ENCODE measurements at regions not wholly inside any gene's neighbourhood (a gene's known extent, or its start where the extent isn't known, plus 50 kb on each side); places are given as distances from the start of the nearest gene placed in this dataset.
"Not testable (repeated sequence)": the region's sequence is repeated elsewhere in the genome, so short reads cannot be mapped to it uniquely, and the experiment has no call there.

DNA sequence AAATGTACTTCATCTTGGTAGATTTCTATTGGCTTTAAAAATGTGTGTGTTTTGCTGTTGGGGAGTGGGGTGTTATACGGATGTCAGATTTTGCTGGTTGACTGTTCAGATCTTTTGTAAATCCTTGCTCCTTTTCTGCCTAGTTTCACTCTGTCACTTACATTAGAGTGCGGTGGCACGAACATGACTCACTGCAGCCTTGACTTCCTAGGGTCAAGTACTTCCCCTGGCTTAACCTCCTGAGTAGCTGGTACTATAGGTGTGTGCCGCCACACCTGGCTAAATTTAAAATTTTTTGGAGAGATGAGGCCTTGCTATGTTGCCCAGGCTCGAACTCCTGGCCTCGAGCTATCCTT is 54.0 kb downstream of the VPREB1 start:
- TF ChIP-seq, protein P1, sequence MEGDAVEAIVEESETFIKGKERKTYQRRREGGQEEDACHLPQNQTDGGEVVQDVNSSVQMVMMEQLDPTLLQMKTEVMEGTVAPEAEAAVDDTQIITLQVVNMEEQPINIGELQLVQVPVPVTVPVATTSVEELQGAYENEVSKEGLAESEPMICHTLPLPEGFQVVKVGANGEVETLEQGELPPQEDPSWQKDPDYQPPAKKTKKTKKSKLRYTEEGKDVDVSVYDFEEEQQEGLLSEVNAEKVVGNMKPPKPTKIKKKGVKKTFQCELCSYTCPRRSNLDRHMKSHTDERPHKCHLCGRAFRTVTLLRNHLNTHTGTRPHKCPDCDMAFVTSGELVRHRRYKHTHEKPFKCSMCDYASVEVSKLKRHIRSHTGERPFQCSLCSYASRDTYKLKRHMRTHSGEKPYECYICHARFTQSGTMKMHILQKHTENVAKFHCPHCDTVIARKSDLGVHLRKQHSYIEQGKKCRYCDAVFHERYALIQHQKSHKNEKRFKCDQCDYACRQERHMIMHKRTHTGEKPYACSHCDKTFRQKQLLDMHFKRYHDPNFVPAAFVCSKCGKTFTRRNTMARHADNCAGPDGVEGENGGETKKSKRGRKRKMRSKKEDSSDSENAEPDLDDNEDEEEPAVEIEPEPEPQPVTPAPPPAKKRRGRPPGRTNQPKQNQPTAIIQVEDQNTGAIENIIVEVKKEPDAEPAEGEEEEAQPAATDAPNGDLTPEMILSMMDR (conservative IDR thresholded peaks at IDR 0.05; ENCODE audit: low read length): not testable (repeated sequence)
- not testable (repeated sequence) for TF ChIP-seq EZH2phosphoT487 (IDR thresholded peaks at IDR 0.05; ENCODE audit: borderline replicate concordance, low read depth, low read length)
